ENCODE measurements at regions not wholly inside any gene's neighbourhood (a gene's known extent, or its start where the extent isn't known, plus 50 kb on each side); places are given as distances from the start of the nearest gene placed in this dataset.

DNA sequence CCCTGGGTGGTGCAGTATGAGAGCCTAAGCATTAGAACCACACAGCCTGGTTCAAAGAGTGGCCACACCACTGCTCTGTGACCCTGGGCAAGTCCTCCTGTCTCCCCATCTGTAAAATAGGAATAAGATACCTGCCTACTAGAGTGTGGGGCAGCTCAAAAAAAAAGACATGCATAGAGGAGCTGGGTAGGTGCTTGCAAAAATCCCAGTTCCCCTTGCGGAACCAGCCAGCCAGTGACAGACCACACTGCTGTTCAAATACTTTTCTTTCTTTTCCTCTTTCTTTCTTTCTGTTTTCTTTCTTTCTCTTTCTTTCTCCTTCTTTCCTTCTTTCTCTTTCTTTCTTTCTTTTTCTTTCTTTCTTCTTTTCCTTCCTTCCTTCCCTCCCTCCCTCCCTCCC lies 63.0 kb upstream of the TRIM2 start:
- DNase-seq = no peak

DNA sequence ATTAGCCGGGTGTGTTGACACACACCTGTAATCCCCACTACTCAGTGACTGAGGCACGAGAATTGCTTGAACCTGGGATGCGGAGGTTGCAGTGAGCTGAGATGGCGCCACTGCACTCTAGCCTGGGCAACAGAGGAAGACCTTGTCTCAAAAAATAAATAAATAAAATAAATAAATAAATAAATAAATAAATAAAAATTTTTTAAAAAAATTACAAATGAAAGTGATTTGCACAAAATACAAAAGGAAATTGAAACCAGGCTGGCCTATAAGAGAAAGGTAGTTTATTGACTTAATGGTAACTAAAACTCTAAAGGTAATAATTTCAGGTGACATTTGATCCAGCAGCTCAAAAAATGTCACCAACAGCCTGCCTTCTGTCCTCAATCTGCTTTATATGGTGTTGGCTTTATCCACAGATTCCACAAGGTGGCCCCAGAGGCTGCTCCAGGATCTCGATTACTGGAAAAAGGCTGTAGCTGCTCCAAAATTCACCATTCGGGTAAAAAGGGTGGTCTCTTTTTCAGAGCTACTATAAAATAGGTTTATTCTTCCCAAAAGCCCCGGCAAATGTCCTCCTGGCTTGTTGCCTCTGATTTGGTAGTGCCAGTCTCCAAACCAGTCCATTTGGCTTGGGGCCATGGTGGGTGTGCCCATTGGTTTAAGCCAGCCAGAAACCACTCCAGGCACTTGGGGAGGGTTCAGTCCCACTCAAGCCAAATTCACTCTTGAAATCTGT lies 61.4 kb upstream of the TRIM2 start:
- peak in 1 of 2 donors; percentile 39 for DNase-seq

DNA sequence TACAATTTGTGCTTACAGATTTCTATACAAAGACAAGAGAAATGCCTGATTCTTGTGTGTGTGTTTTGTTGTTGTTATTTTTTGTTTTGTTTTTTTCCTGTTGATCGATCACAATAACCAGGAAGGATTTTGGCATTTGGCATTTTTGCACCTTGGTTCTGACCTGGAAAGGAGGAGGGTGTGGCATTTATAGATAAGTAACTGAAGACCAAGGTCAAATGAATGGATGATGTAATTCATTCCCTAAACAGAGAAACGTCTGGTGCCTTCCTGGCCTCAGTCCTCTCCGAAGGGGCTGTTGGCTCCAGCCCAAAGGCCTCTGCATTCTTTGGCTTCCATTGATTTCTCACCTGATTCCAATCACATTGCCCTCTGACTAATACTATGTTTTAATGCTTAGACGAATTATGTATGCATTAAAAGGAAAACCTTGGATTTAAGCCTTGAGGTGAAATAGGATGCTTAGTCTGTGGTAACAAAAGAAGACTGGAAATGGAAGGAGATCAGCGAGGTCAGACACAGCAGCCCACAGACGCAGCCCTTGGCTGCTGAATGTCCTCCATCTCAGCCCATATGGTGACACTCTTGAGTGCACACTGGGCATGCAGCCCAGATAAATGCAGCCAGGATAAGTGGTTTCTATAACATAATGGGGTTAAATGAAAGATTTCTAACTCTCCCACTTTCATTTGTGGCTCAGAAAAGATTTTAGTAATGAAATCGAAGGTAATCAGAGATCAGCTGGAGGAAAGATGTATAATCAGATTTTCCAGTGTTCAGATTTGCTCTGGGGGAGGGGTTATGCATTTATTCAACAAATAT lies 60.5 kb upstream of the TRIM2 start:
- no peak for DNase-seq

DNA sequence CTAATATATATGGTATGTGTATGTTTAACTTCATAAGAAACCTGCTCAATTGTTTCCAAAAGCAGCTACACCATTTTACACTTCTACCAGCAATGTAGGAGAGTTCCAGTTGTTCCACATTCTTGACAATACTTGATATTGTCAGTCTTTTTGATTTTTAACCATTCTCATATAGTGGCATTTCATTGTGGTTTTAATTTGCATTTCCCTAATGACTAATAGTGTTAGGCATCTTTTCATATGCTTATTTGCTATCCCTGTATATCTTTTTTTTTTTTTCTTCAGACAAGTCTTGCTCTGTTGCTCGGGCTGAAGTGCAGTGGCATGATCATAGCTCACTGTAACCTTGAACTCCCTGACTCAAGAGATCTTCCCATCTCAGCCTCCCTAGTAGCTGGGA lies 58.2 kb upstream of the TRIM2 start:
- DNase-seq = no peak

DNA sequence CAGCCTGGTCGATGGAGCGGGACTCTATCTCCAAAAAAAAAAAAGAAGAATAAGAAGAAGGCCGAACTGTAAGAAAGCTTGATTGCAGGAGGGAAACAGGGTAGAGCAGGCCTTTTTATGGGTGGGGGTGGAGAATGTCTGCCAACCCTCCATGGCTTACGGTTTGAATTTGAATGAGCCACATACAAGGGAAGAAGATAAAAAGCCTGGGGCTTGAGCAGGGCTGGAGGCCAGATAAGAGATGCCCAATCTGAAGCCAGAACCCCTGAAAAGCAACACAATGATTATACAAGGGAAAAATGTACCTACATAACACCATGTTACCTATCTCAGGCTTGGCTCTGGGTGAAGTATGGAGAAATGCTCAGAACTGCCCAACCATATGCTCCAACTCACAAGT lies 57.3 kb upstream of the TRIM2 start:
- DNase-seq = no peak

DNA sequence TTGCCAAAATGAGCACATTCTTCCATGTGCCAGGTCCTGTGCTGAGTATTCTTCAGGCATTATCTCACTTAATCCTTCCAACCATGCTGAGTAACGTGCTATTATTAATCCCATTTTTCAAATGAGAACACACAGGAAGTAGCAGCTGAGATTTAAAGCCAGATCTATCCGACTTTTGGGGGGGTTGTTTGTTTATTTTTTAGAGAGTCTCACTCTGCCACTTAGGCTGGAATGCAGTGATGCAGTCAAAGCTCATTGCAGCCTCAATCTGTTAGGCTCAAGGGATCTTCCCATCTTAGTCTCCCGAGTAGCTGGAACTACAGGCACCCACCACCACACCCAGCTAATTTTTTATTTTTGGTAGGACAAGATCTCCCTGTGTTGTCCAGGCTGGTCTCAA lies 55.5 kb upstream of the TRIM2 start:
- DNase-seq = no peak

DNA sequence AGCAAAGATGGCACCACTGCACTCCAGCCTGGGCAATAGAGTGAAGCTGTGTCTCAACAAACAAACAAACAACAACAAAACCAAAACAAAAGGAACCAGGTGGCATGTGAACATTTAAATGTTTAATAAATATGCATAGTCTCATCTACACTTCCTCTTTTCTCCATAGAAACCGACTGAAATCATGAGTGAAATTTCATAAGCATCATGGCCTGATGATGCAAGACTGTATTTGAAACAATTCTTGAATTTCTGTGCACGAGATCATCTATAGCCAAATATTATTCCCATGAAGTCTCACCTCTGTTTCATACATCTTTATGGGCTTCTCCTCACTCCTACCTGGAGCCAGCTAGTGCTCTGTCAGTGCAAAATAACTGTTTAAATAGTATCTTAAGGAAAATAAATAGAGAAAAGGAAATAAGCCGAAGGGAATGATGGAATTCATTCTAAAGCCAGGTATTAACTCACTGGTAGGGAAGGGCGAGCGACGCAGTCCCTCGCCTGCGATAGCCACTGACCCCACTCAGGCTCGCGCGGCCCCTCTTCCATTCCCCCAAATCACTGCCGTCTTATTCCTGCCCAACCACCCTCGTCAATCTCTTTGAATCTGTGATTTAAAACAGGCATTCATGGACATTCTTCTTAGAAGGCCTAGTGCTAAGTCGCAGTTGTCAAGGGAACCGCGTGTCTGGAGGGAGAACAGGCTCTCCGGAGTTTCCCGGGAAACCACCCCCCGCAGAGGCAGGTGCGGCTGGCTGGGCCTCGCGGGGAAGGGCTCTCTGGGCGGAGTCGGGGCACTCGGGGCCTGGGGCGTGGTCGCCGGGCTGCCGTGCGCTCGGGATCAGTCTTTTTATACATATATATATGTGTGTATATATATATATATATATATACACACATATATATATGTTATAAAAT lies 52.4 kb upstream of the TRIM2 start:
- peak in 1 of 2 donors; percentile 26 for DNase-seq

DNA sequence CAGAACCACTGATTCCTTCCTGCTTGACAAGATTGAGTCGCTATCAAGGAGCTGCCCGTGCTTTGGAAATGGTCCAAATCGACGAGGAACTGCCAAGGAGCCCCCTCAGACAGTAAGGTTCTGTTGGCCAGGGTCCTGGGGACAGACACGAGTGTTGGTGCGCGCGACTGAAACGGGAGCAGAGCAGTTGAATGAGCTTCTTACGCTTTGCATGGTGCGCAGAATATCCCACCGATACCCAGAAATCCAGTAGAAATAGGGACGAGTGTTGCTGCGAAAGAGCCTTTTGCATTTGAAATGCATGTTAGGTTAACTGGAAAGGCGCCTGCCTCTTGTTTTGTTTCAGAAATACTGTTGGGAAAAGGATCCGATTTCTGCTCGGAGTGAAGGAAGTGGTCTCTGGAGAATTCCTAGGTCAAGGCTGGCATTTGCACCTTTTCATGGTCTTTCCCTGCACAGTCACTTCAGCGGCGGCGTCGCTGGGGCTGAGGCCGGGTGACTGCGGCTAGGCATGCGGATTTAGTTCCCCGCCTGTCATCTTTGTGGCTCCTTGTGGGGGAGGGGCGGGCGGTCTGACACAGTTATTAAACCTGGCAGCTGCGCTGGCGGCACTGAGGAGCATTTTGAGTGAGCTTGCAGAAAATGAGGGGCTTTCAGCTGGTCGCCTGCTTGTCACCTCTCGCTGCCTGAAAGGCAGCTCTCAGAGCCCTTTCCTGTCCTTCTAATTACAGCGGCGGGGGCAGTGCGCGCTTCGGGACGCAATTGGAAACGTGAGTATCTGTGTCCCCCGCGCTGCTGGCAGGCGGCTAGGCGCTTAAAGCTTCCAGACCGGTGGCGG lies 51.5 kb upstream of the TRIM2 start:
- DNase-seq = peak; percentile 63 to 68

DNA sequence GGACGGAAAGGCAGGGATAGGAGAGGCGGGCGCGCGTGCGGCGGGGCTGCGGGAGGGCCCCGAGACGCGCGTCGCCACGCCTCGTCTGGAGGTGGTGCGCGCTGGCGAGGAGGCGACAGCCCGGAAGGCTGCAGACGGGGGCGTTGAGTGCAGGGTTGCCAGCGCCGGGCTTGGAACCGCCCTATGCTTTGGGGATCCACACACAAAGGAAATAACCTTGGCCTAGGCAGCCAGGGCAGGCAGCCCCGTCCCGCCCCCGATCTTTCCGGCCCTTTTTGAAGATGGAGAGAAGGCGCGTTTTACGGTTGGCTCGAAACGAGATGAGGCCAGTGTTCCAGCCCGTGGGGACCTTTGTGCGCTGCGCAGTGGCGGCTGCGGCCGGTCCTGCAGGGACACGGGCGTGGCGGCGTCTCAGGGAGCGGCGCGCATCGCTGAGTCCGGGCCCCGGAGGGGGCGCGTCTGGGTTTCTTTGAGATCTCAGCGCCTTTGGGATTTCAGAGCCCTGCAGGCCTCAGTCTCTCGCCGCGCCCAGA lies 50.8 kb upstream of the TRIM2 start:
- DNase-seq = peak; percentile 59 to 62

DNA sequence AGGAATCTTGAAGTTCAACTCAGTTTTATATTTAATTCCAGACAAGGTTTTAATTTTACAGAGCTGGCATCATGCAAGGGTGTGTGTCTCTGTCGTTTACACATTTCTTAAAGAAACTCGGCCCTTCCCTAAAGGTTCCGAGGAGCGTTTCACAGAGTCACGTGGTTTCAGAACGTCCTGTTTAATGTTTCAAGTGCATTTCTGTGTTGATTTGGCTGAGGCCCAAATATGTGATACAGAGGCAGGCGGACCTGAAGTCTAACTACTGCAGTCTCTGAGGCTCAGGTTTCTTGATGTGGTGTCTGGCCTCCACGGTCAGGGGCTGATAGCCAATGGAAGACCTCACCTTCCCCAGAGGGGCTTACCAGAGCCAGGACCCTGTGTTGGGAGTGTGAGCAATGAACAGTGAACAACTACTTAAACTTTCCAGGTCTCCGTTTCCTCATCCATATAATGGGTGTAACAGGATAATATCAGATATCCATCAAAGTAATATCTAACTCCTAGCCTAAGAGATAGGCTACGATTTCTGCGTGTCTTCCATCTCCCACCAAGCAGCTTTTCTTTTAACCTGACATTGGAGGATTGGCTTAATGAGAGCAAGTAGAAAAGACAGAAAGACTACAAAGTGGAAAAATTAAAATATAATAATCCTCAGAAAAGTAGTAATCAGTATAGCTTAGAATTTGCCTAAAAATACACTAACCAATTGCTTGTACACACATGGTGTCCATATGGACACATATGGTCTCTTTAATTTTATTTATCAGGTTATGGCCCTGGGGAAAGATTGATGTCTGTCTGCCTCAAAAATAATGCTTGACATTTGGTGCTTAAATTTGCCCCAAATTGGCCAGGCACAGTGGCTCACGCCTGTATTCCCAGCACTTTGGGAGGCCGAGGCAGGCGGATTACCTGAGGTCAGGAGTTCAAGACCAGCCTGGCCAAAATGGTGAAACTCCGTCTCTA lies 50.0 kb upstream of the TRIM2 start:
- no peak for DNase-seq

Measured in stimulated activated CD4-positive, alpha-beta T cell treated with anti-CD3 and anti-CD28 coated beads, Interleukin-2, amount 100 ng/mL, for 48 hours (primary cell).